OCI-LY7 (cell line): ENCODE measurements at regions not wholly inside any gene's neighbourhood (a gene's known extent, or its start where the extent isn't known, plus 50 kb on each side); places are given as distances from the start of the nearest gene placed in this dataset.

ENCODE experiments used
- EZH2phosphoT487 ChIP-seq: fragments of 200-600 bp; sonication (generic); IDR thresholded peaks from 2 replicates; pipeline ENCODE4 v1.6.1; 2018; ENCODE audit warnings: low read depth, borderline replicate concordance, mild to moderate bottlenecking, mixed run types, antibody characterized with exemption, low read length, moderate library complexity, mixed read lengths
- TF ChIP-seq, protein P1 (sequence below): fragments of 200-600 bp; sonication (generic); conservative IDR thresholded peaks from 2 replicates; pipeline ENCODE4 v1.5.1; 2014; ENCODE audit warnings: mild to moderate bottlenecking, antibody characterized with exemption, low read length, moderate library complexity, mixed read lengths

DNA sequence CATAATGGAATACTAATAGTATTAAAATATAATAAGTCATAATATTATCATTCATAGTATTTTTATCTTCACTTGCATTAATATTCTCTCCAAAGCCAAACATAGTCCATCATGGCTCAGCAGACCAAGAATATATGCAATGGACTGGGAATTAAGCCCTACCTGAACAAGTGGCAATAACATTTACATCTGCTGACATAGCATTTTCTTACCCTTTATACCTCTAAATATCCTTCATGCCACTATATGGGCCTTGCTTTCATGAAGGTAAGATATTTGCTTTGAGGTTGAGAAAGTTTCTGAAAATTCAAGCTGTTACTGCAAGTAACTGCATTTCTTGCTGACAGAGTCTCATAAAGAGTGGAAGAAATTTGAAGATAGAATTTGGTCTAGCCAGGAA is 847.4 kb upstream of the GCFC2 start:
- TF ChIP-seq, protein P1, sequence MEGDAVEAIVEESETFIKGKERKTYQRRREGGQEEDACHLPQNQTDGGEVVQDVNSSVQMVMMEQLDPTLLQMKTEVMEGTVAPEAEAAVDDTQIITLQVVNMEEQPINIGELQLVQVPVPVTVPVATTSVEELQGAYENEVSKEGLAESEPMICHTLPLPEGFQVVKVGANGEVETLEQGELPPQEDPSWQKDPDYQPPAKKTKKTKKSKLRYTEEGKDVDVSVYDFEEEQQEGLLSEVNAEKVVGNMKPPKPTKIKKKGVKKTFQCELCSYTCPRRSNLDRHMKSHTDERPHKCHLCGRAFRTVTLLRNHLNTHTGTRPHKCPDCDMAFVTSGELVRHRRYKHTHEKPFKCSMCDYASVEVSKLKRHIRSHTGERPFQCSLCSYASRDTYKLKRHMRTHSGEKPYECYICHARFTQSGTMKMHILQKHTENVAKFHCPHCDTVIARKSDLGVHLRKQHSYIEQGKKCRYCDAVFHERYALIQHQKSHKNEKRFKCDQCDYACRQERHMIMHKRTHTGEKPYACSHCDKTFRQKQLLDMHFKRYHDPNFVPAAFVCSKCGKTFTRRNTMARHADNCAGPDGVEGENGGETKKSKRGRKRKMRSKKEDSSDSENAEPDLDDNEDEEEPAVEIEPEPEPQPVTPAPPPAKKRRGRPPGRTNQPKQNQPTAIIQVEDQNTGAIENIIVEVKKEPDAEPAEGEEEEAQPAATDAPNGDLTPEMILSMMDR = no peak
- no peak for TF ChIP-seq EZH2phosphoT487
